Hypothalamus (tissue), 51 donors: ENCODE measurements at regions not wholly inside any gene's neighbourhood (a gene's known extent, or its start where the extent isn't known, plus 50 kb on each side); places are given as distances from the start of the nearest gene placed in this dataset.
"Not testable (repeated sequence)": the region's sequence is repeated elsewhere in the genome, so short reads cannot be mapped to it uniquely, and the experiment has no call there.

Experiments used
- DNase-seq, 51 donors: peaks; one replicate each; lab custom pipeline; 2025; lab: John Stamatoyannopoulos, UW

DNA sequence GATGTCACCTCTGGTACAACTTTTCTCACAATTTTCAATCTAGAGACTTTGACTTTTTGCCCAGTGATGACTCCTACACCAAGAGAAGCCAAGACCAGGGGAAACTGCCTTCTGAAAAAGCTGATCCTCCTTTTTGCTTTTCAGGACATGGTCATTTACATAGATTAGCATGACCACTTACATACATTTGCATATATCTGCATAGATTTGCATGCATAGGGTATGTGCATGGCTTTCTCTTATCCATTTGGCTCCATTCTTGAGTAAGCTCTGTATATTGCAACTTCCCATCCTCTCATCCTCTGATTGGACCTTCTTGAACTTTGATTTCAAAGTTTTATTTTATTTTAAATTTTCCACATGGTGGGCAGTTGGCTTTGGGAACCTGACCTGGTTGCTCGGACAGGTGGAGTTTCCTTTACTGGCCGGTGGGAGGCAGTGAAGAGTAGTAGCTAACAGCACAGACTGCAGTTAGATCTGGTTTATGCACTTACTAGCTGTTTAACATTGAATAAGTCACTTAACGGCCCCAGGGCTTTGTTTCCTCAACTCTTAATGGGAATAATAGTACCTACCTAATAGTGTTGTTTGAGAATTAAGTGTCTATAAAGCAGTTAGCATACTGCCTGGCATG is 92.9 kb downstream of the GPR139 start:
- no peak for DNase-seq

DNA sequence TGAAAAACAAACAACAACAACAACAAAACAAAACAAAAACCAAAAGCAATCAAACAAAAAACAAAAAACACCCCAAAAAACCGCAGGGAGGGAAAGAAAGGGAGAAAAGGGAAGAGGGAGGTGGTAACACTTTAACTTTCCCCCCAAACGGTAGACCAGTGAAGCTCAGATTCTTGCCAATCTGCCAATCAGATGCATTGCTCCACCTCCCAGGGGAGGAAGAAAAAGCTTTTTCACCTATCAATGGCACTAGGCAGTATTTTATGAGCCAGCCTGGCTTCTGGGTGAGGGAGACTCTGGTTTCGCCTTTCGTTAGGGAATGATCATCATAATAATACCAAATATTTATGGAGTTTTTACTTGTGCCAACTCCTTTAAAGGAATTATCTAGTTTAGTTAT is 94.1 kb downstream of the GPR139 start:
- no peak for DNase-seq

GRCh38 chr16:19974607-19975006 is 90.0 kb upstream of the GPRC5B start:
- DNase-seq, result no peak

GRCh38 chr16:19972111-19972510 is 87.5 kb upstream of the GPRC5B start:
- DNase-seq, result no peak

- DNase-seq, result no peak
Observed at GRCh38 chr16:19968891-19969683, 84.4 kb upstream of the GPRC5B start.

DNA sequence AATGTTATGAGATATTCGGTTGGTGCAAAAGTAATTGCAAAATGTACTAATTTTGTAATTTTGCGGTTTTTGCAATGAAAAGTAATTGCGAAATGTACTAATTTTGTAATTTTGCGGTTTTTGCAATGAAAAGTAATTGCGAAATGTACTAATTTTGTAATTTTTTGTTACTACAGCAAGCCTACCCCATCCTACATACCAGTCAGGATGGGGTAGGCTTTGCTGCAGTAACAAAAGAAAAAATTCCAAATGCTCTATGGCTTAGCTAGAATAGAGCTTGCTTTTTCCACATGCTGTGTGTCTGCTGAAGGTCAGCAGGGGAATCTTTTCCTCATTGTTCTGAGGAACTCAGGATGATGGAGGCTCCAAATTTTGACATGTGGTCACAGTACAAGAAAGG is 83.3 kb upstream of the GPRC5B start:
- no peak for DNase-seq

DNA sequence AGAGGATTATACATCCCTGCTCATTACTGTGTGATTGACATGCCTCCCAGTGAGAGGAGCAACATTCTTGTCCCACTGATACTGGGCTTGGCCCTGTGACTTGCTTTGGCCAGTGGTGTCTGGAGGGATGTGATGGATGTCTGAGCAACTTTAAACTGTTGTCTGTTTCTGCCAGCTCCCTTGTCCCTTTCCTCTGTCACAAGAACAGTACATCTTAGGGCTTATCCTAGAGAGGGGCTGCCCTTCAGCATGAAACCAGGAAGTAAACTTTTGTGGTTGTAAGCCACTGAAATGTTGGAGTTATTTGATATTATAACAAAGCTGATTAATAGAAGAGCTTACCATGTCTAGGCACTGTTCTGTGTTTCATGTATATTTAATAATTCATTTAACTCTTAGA is 82.9 kb upstream of the GPRC5B start:
- no peak for DNase-seq

GRCh38 chr16:19963301-19963700 is 78.7 kb upstream of the GPRC5B start:
- peak in 13 of 51 donors; percentile 0 to 14 (median 6) for DNase-seq

DNA sequence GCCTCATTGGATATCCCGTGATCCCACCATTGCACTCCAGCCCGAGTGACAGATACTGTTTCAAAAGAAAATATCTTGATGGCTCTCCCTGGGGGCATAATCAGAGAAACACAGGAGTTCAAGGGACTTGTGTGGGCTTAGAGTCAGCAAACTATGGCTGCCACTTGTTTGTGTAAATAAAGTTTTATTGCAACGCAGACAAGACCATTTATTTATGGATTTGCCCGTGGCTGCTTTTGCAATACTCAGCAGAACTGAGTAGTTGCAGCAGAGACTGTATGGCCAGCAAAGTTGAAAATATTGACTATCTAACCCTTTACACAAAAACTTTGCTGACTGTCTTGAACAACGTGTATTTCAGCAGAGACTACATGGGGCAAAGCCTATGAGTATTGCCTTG is 75.5 kb upstream of the GPRC5B start:
- DNase-seq, result no peak

GRCh38 chr16:19959736-19960135 is 75.1 kb upstream of the GPRC5B start:
- no peak for DNase-seq

GRCh38 chr16:19955896-19956295 is 71.2 kb upstream of the GPRC5B start:
- DNase-seq, result not testable (repeated sequence)

DNA sequence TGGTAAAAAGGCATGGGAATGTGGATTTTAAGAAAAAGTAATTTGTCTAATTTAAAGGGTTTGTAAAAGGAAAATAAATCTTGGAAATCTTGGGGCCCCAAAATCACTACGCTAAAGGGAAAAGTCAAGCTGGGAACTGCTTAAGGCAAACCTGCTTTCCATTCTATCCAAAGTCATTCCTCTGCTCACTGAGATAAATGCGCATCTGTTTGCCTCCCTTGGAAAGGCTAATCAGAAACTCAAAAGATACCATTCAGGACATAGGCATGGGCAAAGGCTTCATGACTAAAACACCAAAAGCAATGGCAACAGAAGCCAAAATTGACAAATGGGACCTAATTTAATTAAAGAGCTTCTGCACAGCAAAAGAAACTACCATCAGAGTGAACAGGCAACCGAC is 70.4 kb upstream of the GPRC5B start:
- not testable (repeated sequence) for DNase-seq

- no peak for DNase-seq
Observed at GRCh38 chr16:19948186-19949104, 63.8 kb upstream of the GPRC5B start.

DNA sequence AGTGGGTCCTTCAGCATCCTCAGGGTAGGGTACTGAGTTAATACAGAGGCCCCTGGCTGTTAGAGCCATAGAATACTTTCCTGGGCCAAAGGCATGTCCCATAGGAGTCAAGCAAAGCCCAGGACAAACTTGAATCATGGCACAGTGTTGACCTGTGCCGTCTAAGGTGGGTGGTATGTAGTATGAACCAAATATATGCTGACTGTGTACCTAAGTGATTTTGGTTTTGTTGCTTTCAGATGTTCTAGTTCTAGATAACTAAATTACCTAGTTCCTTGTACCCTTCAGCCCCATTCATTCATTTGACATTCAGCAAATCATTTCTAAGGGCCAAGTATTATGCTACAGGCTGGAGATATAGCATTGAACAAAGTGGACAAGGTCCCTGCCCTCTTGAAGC is 61.3 kb upstream of the GPRC5B start:
- no peak for DNase-seq

DNA sequence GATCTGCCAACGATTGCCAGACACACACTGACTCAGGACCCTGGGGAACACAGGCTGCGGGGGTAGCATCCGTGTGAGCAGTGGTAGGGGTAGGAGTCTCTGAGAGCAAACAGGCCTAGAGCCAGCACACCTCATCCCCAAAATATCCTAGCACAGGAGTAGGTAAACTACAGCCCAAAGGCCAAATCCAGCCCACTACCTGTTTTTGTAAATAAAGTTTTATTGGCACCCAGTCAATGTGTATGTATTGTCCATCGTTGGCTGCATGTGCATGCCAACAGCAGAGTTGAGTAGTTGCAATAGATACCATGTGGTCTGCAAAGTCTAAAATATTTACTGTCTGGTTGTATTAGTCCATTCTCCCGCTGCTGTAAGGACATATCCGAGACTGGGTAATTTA is 55.5 kb upstream of the GPRC5B start:
- no peak for DNase-seq

GRCh38 chr16:19939553-19939952 is 54.9 kb upstream of the GPRC5B start:
- DNase-seq, result no peak

- DNase-seq, result no peak
Observed at GRCh38 chr16:19938536-19938935, 53.9 kb upstream of the GPRC5B start.

DNA sequence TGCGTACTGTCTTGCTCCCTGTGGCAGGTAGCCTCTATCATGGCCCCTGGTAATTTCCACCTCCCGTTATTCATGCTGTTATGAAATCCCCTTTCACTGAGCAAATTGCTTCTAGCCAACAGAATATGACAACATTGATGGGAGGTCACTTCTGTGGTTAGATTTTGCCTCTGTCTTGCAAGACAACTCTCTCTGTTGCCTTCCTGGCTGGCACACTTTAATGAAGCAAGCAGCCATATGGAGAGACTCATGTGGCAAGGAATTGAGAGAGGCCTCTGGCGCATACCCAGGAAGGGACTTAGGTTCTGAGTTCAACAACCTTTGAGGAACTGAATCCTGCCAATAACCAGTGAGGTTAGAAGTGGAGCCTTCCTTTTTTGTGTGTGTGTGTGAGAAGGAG is 51.8 kb upstream of the GPRC5B start:
- DNase-seq, result no peak

DNA sequence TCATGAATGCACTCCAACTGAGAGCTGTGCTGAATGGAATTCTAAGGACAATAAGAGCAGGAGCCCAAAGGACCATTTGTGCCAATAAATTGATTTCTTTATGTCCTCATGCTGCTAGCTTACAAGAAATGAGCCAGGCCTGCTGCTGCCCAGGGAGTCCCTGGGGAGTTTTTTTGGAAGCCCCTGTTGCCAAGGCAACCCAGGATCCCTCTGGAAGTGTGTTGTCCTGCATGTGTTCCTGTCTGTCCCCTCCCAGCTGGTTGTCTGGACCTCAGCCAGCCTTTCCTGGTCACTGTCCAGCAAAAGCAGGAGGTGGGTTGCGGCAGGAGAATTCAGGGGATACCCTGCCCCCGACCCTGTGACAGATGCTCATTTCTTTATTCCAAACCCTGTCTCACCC is 51.0 kb upstream of the GPRC5B start:
- DNase-seq, result peak in 3 of 51 donors; percentile 1 to 12 (median 2)
